ENCODE measurements at regions not wholly inside any gene's neighbourhood (a gene's known extent, or its start where the extent isn't known, plus 50 kb on each side); places are given as distances from the start of the nearest gene placed in this dataset.

DNA sequence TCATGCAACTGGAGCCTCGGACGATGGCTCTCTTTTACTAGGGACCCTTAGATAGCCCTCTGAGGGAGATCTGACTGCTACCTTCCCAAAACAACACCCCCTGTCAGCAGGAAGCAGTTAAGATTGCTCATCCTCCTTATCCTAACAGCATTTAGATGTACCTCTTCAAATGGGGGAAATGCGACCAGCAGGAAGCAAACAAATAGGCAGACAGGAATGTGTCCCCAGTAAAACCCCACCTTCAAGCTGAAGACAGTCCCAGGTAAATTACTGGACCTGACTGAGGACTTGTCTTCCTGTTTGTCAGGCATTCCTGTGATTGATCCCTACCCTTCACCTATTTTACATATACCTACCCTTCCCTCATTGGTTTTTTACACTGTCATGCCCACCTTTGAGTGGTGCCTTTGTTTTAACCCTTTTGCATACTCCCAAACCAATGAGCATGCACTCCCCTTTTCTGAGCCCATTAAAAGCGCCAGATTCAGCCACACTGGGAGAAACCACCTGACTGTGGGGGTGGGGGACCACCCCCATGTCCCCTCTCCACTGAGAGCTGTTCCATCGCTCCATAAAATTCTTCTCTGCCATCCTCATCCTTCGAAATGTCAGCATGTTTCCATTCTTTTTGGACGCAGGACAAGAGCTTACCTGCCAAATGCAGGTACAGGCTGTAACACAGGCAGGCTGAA is 954.0 kb upstream of the CDH6 start:
- TF ChIP-seq, protein P1, sequence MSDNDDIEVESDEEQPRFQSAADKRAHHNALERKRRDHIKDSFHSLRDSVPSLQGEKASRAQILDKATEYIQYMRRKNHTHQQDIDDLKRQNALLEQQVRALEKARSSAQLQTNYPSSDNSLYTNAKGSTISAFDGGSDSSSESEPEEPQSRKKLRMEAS (IDR thresholded peaks at IDR 0.05), result no peak
- no peak for TF ChIP-seq NFIC (IDR thresholded peaks at IDR 0.05)
- no peak for TF ChIP-seq CEBPB (IDR thresholded peaks at IDR 0.05)
- TF ChIP-seq, protein P2, sequence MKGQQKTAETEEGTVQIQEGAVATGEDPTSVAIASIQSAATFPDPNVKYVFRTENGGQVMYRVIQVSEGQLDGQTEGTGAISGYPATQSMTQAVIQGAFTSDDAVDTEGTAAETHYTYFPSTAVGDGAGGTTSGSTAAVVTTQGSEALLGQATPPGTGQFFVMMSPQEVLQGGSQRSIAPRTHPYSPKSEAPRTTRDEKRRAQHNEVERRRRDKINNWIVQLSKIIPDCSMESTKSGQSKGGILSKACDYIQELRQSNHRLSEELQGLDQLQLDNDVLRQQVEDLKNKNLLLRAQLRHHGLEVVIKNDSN (IDR thresholded peaks at IDR 0.05), result no peak
- no peak for TF ChIP-seq TAF1 (IDR thresholded peaks at IDR 0.05; ENCODE audit: low read depth)
- TF ChIP-seq TCF12 (IDR thresholded peaks at IDR 0.05; ENCODE audit: low read depth), result no peak
- TF ChIP-seq FOXM1 (IDR thresholded peaks at IDR 0.05; ENCODE audit: borderline replicate concordance, low read depth), result no peak
- TF ChIP-seq TEAD4 (IDR thresholded peaks at IDR 0.05), result no peak
- TF ChIP-seq EGR1 (IDR thresholded peaks at IDR 0.05), result no peak
- no peak for TF ChIP-seq RAD21 (IDR thresholded peaks at IDR 0.05; ENCODE audit: low read depth)
- no peak for TF ChIP-seq EP300 (IDR thresholded peaks at IDR 0.05; ENCODE audit: borderline replicate concordance)
- TF ChIP-seq, protein P3, sequence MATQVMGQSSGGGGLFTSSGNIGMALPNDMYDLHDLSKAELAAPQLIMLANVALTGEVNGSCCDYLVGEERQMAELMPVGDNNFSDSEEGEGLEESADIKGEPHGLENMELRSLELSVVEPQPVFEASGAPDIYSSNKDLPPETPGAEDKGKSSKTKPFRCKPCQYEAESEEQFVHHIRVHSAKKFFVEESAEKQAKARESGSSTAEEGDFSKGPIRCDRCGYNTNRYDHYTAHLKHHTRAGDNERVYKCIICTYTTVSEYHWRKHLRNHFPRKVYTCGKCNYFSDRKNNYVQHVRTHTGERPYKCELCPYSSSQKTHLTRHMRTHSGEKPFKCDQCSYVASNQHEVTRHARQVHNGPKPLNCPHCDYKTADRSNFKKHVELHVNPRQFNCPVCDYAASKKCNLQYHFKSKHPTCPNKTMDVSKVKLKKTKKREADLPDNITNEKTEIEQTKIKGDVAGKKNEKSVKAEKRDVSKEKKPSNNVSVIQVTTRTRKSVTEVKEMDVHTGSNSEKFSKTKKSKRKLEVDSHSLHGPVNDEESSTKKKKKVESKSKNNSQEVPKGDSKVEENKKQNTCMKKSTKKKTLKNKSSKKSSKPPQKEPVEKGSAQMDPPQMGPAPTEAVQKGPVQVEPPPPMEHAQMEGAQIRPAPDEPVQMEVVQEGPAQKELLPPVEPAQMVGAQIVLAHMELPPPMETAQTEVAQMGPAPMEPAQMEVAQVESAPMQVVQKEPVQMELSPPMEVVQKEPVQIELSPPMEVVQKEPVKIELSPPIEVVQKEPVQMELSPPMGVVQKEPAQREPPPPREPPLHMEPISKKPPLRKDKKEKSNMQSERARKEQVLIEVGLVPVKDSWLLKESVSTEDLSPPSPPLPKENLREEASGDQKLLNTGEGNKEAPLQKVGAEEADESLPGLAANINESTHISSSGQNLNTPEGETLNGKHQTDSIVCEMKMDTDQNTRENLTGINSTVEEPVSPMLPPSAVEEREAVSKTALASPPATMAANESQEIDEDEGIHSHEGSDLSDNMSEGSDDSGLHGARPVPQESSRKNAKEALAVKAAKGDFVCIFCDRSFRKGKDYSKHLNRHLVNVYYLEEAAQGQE (IDR thresholded peaks at IDR 0.05; ENCODE audit: low read depth), result no peak
- no peak for TF ChIP-seq ZBTB7A (IDR thresholded peaks at IDR 0.05; ENCODE audit: low read depth)

DNA sequence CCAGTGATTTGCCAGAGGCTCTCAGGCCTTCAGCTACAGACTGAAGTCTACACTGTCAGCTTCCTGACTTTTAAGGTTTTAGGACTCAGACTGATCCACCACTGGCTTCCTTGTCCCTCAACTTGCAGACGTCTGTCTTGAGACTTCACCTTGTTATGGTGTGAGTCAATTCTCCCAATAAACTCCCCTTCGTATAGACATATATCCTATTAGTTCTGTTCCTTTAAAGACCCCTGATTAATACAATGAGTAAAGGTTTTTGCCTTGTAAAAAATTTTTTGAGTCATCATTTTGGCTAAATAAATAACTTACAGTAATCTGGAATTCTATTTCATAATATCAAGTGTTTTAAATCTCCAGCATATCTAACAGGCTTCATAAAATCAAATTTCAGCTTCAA is 956.3 kb upstream of the CDH6 start:
- no peak for TF ChIP-seq TCF12 (IDR thresholded peaks at IDR 0.05; ENCODE audit: low read depth)
- TF ChIP-seq ZBTB7A (IDR thresholded peaks at IDR 0.05; ENCODE audit: low read depth), result no peak

DNA sequence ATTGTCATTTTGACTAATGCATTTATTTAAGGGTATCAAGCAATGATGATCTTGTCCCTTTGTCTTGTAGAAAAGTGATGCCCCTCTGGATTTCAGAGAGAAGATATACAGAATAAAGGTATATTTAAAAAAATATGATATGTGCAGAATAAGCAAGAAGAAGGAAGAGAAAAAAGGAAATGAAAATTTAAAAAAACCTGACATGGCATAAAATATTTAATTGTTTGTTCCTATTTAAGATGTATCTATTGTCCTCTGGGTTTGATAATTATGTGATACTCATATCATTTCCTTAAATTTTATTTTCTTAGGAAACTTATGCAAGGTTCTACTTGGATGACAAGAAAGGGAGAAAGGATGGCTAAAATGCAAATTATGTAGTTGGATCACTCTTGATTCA is 983.7 kb upstream of the CDH6 start:
- no peak for TF ChIP-seq EGR1 (IDR thresholded peaks at IDR 0.05)
- no peak for TF ChIP-seq YY1 (IDR thresholded peaks at IDR 0.05; ENCODE audit: low read depth)
- TF ChIP-seq EP300 (IDR thresholded peaks at IDR 0.05; ENCODE audit: borderline replicate concordance), result no peak
- TF ChIP-seq, protein P3 (IDR thresholded peaks at IDR 0.05; ENCODE audit: low read depth), result no peak
- no peak for TF ChIP-seq TCF12 (IDR thresholded peaks at IDR 0.05; ENCODE audit: low read depth)
- TF ChIP-seq, protein P1 (IDR thresholded peaks at IDR 0.05), result no peak
- no peak for TF ChIP-seq NFIC (IDR thresholded peaks at IDR 0.05)
- TF ChIP-seq ZBTB7A (IDR thresholded peaks at IDR 0.05; ENCODE audit: low read depth), result no peak
- TF ChIP-seq, protein P2 (IDR thresholded peaks at IDR 0.05), result no peak
- TF ChIP-seq RAD21 (IDR thresholded peaks at IDR 0.05; ENCODE audit: low read depth), result no peak
- no peak for TF ChIP-seq CREB1 (IDR thresholded peaks at IDR 0.05; ENCODE audit: low read depth)
- TF ChIP-seq TEAD4 (IDR thresholded peaks at IDR 0.05), result no peak

DNA sequence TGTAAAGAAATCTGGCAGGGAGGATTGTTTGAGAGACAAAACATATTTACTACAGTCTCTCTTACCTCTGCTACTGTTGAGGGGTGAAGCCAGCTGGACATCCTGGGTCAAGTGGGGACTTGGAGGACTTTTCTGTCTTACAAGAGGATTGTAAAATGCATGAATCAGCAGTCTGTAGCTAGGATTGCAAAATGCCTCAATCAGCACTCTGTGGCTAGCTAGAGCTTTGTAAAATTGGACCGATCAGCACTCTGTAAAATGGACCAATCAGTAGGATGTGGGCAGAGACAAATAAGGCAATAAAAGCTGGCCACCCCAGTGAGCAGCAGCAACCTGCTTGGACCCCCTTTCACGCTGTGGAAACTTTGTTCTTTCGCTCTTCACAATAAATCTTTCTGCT is 995.8 kb upstream of the CDH6 start:
- no peak for TF ChIP-seq TCF12 (IDR thresholded peaks at IDR 0.05; ENCODE audit: low read depth)
- no peak for TF ChIP-seq TEAD4 (IDR thresholded peaks at IDR 0.05)
- no peak for TF ChIP-seq NFIC (IDR thresholded peaks at IDR 0.05)
- no peak for TF ChIP-seq TAF1 (IDR thresholded peaks at IDR 0.05; ENCODE audit: low read depth)

DNA sequence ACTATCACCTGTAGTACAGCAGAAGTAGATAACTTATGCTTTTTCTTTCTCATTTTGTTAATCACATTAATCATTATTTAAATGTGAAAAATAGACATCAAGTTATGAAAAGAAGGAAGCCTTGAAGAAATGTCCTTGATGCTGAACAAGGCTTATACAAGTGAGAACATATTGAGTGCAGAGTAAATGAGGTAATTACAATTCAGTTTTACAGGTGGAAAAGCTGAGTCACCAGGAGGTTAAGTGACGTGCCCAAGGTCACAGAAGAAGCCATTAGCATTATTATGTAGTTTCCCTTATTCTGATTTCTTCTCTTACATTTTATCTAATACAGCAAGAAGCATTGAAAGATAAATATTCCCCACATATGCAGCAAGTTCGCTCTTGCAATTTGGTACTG is 998.5 kb upstream of the CDH6 start:
- TF ChIP-seq CEBPB (IDR thresholded peaks at IDR 0.05) (no peak), ZBTB7A (IDR thresholded peaks at IDR 0.05; ENCODE audit: low read depth) (no peak), TAF1 (IDR thresholded peaks at IDR 0.05; ENCODE audit: low read depth) (no peak), EGR1 (IDR thresholded peaks at IDR 0.05) (no peak), TEAD4 (IDR thresholded peaks at IDR 0.05) (no peak), CREB1 (IDR thresholded peaks at IDR 0.05; ENCODE audit: low read depth) (no peak)
- TF ChIP-seq, protein P1 (IDR thresholded peaks at IDR 0.05), result no peak

DNA sequence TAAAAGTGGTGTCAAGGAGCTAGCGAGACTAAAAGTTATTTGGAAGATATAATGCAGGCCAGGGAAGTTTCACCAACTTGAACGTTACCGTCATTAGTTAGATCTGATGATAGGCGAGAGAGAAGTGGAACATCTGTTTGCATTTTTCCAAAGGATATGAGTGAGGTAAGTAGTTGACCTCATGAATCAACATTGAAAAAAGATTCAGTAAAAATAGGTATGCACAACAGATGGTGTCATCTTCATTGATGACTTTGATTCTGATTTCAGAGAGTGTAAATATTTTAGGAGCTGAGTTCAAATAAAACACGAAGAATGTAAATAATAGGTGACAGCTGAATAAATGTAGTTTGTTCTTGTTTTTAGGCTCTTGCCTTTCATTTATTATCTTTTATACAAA is 998.9 kb upstream of the CDH6 start:
- TF ChIP-seq ZBTB7A (IDR thresholded peaks at IDR 0.05; ENCODE audit: low read depth) (no peak), CREB1 (IDR thresholded peaks at IDR 0.05; ENCODE audit: low read depth) (no peak), CEBPB (IDR thresholded peaks at IDR 0.05) (no peak), YY1 (IDR thresholded peaks at IDR 0.05; ENCODE audit: low read depth) (no peak), TCF12 (IDR thresholded peaks at IDR 0.05; ENCODE audit: low read depth) (no peak), FOXM1 (IDR thresholded peaks at IDR 0.05; ENCODE audit: borderline replicate concordance, low read depth) (no peak), RAD21 (IDR thresholded peaks at IDR 0.05; ENCODE audit: low read depth) (no peak), TEAD4 (IDR thresholded peaks at IDR 0.05) (no peak), TAF1 (IDR thresholded peaks at IDR 0.05; ENCODE audit: low read depth) (no peak), EP300 (IDR thresholded peaks at IDR 0.05; ENCODE audit: borderline replicate concordance) (no peak), NFIC (IDR thresholded peaks at IDR 0.05) (no peak), EGR1 (IDR thresholded peaks at IDR 0.05) (no peak)
- TF ChIP-seq, protein P2 (IDR thresholded peaks at IDR 0.05), result no peak
- TF ChIP-seq, protein P3 (IDR thresholded peaks at IDR 0.05; ENCODE audit: low read depth), result no peak
- TF ChIP-seq, protein P1 (IDR thresholded peaks at IDR 0.05), result no peak

All from Ishikawa (cell line).